SK-N-SH treated with all-trans-retinoic acid at 6 μM for 48 hours (cell line): ENCODE measurements at regions not wholly inside any gene's neighbourhood (a gene's known extent, or its start where the extent isn't known, plus 50 kb on each side); places are given as distances from the start of the nearest gene placed in this dataset.

Source experiments
- BACH2 ChIP-seq: fragments of 250-450 bp; sonication (Bioruptor Pico); IDR thresholded peaks from 2 replicates; pipeline ENCODE4 v1.9.0; 2021; ENCODE audit warnings: mild to moderate bottlenecking, borderline replicate concordance
- TOX ChIP-seq: fragments of 250-450 bp; sonication (Bioruptor Pico); IDR thresholded peaks from 2 replicates; pipeline ENCODE4 v1.8.0; 2021; ENCODE audit warnings: mild to moderate bottlenecking, moderate library complexity, borderline replicate concordance
- ZC3H10 ChIP-seq: fragments of 250-450 bp; sonication (Bioruptor Pico); IDR thresholded peaks from 2 replicates; pipeline ENCODE4 v1.5.1; 2021; ENCODE audit warnings: mild to moderate bottlenecking, moderate library complexity
- ZFP3 ChIP-seq: fragments of 250-450 bp; sonication (Bioruptor Pico); IDR thresholded peaks from 2 replicates; pipeline ENCODE4 v1.5.0; 2020; ENCODE audit warnings: mild to moderate bottlenecking, moderate library complexity

GRCh38 chr5:92633875-92634487 lies 947.0 kb downstream of the NR2F1-AS1 start:
- TF ChIP-seq ZFP3 (CRISPR knock-in tag) (no peak), ZC3H10 (CRISPR knock-in tag) (no peak), TOX (CRISPR knock-in tag) (no peak), BACH2 (CRISPR knock-in tag) (no peak)
